ENCODE measurements at regions not wholly inside any gene's neighbourhood (a gene's known extent, or its start where the extent isn't known, plus 50 kb on each side); places are given as distances from the start of the nearest gene placed in this dataset.

DNA sequence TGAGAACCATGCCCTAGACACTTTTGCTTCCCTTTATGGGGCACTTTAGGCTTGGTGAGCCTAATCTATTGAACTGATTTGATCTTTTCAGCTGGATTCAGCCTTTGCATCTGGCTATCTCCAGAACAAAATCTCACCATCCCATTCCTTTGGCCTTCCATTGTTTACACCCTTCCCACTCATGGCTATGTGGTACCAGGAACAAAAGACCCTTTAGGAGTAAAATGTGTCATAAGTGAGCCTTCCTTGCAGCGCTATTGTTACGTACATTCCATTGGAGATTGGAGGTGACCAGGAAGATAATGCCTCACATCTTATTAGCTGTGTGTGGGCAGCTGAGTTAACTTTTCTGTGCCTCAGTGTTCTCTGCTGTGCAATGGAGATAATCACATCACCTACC, 188.4 kb downstream of the SATB1 start:
- TF ChIP-seq POLR2A (IDR thresholded peaks at IDR 0.05; ENCODE audit: low read depth, low read length) (no peak), POLR2AphosphoS5 (IDR thresholded peaks at IDR 0.05; ENCODE audit: low read depth, low read length) (no peak), TAF1 (IDR thresholded peaks at IDR 0.05; ENCODE audit: borderline replicate concordance, low read depth, low read length) (no peak)

Data from GM12892 (cell line).